Activated CD8-positive, alpha-beta T cell treated with anti-CD3 and anti-CD28 coated beads for 36 hours (primary cell): ENCODE measurements at regions not wholly inside any gene's neighbourhood (a gene's known extent, or its start where the extent isn't known, plus 50 kb on each side); places are given as distances from the start of the nearest gene placed in this dataset.
"Not testable (repeated sequence)": the region's sequence is repeated elsewhere in the genome, so short reads cannot be mapped to it uniquely, and the experiment has no call there.

Experiments
- ATAC-seq: fragments of 200-7000 bp; cut with Tn5 transposase; one replicate; pipeline ENCODE4 v1.10.0; 2021; ENCODE audit warnings: mild to moderate bottlenecking, moderate library complexity
- CTCF ChIA-PET: fragments of 350-600 bp; sonication (Branson Sonifier 250); formaldehyde crosslinking; loops from one replicate; lab custom pipeline; 2021; ENCODE audit warnings: antibody characterized with exemption; lab: Charles Lee
- POLR2A ChIA-PET: fragments of 350-600 bp; sonication (Branson Sonifier 250); formaldehyde crosslinking; loops from one replicate; lab custom pipeline; 2021; ENCODE audit warnings: antibody characterized with exemption; lab: Charles Lee
- DNase-seq: peaks from one replicate; pipeline ENCODE4 v3.0.0-alpha.2; 2020
- H3K27ac Mint-ChIP-seq: one replicate; pipeline ENCODE4 v1.8.0; 2021; ENCODE audit warnings: mild to moderate bottlenecking, mixed read lengths
- H3K27me3 Mint-ChIP-seq: one replicate; pipeline ENCODE4 v1.8.0; 2021; ENCODE audit warnings: mixed read lengths
- H3K36me3 Mint-ChIP-seq: one replicate; pipeline ENCODE4 v1.8.0; 2021; ENCODE audit warnings: low read depth, mixed read lengths
- H3K4me1 Mint-ChIP-seq: one replicate; pipeline ENCODE4 v1.8.0; 2021; ENCODE audit warnings: low read depth, mixed read lengths
- H3K4me3 Mint-ChIP-seq: one replicate; pipeline ENCODE4 v1.8.0; 2021; ENCODE audit warnings: mild to moderate bottlenecking, moderate library complexity, mixed read lengths
- H3K9me3 Mint-ChIP-seq: one replicate; pipeline ENCODE4 v1.8.0; 2021; ENCODE audit warnings: mixed read lengths
- CTCF ChIP-seq: fragments of 200-600 bp; IDR thresholded peaks from one replicate; pipeline ENCODE4 v1.8.0; 2022; ENCODE audit warnings: antibody characterized with exemption, mild to moderate bottlenecking
- intact Hi-C: fragments of 100-400 bp; cut with micrococcal nuclease; formaldehyde crosslinking; loops from one replicate; pipeline ENCODE4 v1.10.0; 2022

DNA sequence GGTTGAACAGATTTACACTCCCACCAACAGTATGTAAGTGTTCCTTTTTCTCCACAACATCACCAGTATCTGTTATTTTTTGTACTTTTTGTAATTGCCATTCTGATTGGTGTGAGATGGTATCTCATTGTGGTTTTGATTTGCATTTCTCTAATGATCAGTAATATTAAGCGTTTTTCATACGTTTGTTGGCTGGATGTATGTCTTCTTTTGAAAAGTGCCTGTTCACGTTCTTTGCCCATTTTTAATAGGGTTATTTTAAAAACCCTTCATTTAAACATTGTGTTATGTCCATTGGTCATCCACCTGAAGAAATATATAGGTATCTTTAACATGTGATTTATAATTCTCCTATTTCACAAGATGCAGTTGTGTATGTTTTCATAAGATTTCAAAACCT is 291.3 kb downstream of the SEMA3D start:
- POLR2A ChIA-PET: no interaction called here
- Mint-ChIP-seq H3K27ac (no peak overlapping the region), H3K36me3 (no peaks in the 10 kb centered on the region), H3K9me3 (peaks cover 1% of the 10 kb centered on the region), H3K27me3 (no peaks in the 10 kb centered on the region), H3K4me3 (no peak overlapping the region), H3K4me1 (no peaks in the 10 kb centered on the region)
- DNase-seq: no peak
- intact Hi-C loops: no loop called here
- CTCF ChIA-PET: no interaction called here
- ATAC-seq: no peak
- TF ChIP-seq CTCF: no peak

GRCh38 chr7:84883570-84883969 is 303.3 kb downstream of the SEMA3D start:
- ATAC-seq, H3K27ac Mint-ChIP-seq, H3K9me3 Mint-ChIP-seq, H3K27me3 Mint-ChIP-seq, H3K4me3 Mint-ChIP-seq, intact Hi-C loops, DNase-seq, CTCF ChIA-PET, H3K36me3 Mint-ChIP-seq, POLR2A ChIA-PET, H3K4me1 Mint-ChIP-seq: not testable (repeated sequence)

GRCh38 chr7:84880326-84880997 is 306.4 kb downstream of the SEMA3D start:
- H3K4me3 Mint-ChIP-seq, H3K36me3 Mint-ChIP-seq, POLR2A ChIA-PET, H3K9me3 Mint-ChIP-seq, ATAC-seq, H3K27me3 Mint-ChIP-seq, H3K4me1 Mint-ChIP-seq, intact Hi-C loops, H3K27ac Mint-ChIP-seq, CTCF ChIA-PET, DNase-seq: not testable (repeated sequence)

- peaks cover 2% of the 10 kb centered on the region for H3K9me3 Mint-ChIP-seq
- POLR2A ChIA-PET: no interaction called here
Measured at GRCh38 chr7:84879570-84880325, 307.1 kb downstream of the SEMA3D start.

GRCh38 chr7:84877943-84878570 is 308.8 kb downstream of the SEMA3D start:
- H3K36me3 Mint-ChIP-seq: no peaks in the 10 kb centered on the region
- CTCF ChIA-PET: no interaction called here
- no peak overlapping the region for H3K27ac Mint-ChIP-seq
- H3K4me1 Mint-ChIP-seq: no peaks in the 10 kb centered on the region
- H3K9me3 Mint-ChIP-seq: no peaks in the 10 kb centered on the region
- POLR2A ChIA-PET: no interaction called here
- H3K27me3 Mint-ChIP-seq: no peaks in the 10 kb centered on the region
- TF ChIP-seq CTCF: no peak
- DNase-seq: no peak
- no peak for ATAC-seq
- intact Hi-C loops: no loop called here
- no peak overlapping the region for H3K4me3 Mint-ChIP-seq

More at GRCh38 chr7:84879570-84880325, 307.1 kb downstream of the SEMA3D start:
- Mint-ChIP-seq H3K4me3 (no peak overlapping the region), H3K27ac (no peak overlapping the region), H3K36me3 (no peaks in the 10 kb centered on the region), H3K4me1 (no peaks in the 10 kb centered on the region), H3K27me3 (no peaks in the 10 kb centered on the region)
- CTCF ChIA-PET: no interaction called here
- ATAC-seq (no peak), DNase-seq (no peak)
- no peak for TF ChIP-seq CTCF
- intact Hi-C loops: no loop called here
